Endothelial cell of hepatic sinusoid (primary cell): ENCODE measurements at regions not wholly inside any gene's neighbourhood (a gene's known extent, or its start where the extent isn't known, plus 50 kb on each side); places are given as distances from the start of the nearest gene placed in this dataset.
"Not testable (repeated sequence)": the region's sequence is repeated elsewhere in the genome, so short reads cannot be mapped to it uniquely, and the experiment has no call there.

Experiments
- in situ Hi-C: cut with HindIII; loops from 2 replicates; pipeline ENCODE4 v1.10.0; 2017; ENCODE audit warnings: low sequenced_read_pairs

- in situ Hi-C loops = no loop called here
These were observed 181.5 kb upstream of the ID2 start for GRCh38 chr2:8500124-8501054.

- in situ Hi-C loops = no loop called here
These were observed 180.7 kb upstream of the ID2 start for GRCh38 chr2:8501061-8501720.

DNA sequence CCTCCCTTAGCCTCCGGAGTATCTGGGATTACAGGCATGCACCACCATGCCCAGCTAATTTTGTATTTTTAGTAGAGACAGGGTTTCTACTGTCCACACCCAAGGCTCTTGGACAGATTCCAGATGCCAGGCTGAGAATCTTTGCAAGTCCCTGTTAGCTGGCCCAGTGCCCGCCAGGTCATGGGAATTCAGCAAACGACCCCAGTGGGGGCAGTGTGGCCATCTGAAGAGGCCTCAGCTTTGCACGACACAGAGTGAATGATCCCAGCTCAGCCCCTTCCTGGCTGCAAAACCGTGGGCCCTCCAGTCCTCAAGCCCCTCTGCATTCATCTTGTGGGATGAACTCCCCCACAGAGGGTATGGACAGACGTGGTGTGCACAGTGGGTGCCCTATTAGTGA, 179.5 kb upstream of the ID2 start:
- in situ Hi-C loops = no loop called here

GRCh38 chr2:8505311-8505920, 176.4 kb upstream of the ID2 start:
- in situ Hi-C loops = no loop called here

GRCh38 chr2:8506746-8507145, 175.1 kb upstream of the ID2 start:
- in situ Hi-C loops = no loop called here

- in situ Hi-C loops = no loop called here
These were observed 173.1 kb upstream of the ID2 start for GRCh38 chr2:8508766-8509165.

DNA sequence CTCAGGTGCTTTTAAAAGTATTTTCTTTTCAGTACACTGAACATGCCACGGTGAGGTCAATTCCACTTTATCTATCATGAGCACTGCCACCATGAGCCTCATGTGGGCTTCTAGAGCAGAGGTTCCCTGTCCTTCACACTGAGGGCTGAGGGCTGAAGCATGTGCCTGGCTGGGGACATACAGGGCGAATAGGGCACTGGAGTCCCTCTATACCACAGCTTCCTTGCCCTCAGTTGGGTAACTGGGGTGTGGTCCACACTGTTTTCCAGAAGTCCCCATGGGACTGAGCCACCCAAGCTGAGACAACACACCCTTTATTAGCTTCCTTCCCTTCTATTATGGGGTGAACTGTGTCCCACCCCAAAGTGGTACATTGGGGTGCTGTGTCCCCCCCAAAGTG, 172.2 kb upstream of the ID2 start:
- in situ Hi-C loops = no loop called here

DNA sequence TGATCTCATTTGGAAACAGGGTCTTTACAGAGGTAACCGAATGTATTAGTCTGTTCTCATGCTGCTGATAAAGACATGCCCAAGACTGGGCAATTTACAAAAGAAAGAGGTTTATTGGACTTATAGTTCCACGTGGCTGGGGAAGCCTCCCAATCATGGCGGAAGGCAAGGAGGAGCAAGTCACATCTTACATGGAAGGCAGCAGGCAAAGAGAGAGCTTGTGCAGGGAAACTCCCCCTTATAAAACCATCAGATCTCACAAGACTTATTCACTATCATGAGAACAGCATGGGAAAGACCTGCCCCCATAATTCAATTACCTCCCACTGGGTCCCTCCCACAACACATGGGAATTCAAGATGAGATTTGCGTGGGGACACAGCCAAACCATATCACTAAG, 171.8 kb upstream of the ID2 start:
- in situ Hi-C loops = not testable (repeated sequence)

- in situ Hi-C loops = no loop called here
These were observed 171.3 kb upstream of the ID2 start for GRCh38 chr2:8510519-8510918.

DNA sequence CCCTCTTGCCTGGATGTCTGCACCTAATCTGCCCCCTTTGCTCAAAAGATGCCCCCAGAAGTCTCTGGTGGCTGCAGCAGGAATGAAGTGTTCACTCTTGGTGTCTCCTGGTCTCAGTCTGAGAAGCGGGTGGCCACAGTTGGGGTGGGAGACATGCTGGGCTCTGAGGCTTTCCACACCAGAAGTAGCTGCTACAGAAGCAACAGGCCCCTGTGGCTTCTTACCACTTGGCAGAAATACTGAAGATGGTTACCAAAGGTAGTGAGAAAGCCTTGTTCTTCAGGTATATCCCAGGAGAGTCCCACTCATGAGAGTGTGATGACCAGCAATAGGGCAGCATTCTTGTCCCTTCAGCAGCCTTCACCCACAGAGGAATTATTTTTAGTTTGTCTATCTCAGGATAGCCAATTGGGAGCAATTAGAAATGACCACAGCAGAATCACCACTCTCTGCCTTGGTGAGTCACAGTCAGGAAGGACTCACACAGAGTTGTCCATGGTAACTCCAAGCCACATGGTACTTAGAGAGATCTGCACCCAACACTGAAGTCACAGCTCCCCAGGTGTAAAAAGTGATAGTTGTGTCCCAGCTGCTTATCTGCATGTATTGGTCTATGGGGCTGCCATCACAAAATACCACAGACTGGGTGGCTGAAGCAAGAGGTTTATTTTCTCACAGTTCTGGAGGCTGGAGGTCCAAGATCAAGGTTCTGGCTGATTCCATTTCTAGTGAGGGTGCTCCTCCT, 169.8 kb upstream of the ID2 start:
- in situ Hi-C loops = no loop called here

- in situ Hi-C loops = no loop called here
These were observed 168.1 kb upstream of the ID2 start for GRCh38 chr2:8513601-8514273.

DNA sequence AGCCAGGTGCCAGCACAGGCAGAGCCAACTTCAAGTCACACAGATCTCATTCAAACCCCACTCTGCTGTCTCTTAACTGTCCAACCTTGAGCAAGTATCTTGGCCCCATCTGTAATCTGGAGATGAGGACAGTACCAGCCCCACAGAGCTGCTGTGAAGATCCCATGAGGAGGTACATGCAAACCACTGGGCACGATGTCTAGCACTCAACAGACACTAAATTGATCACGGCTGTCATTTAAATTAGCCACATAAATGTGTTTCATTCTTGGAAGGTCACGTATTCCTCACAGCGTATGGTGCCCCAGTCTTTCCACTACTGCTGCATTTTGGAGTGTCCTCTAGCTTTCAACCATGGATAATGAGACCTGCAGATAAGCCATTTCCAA, 167.6 kb upstream of the ID2 start:
- in situ Hi-C loops = no loop called here

DNA sequence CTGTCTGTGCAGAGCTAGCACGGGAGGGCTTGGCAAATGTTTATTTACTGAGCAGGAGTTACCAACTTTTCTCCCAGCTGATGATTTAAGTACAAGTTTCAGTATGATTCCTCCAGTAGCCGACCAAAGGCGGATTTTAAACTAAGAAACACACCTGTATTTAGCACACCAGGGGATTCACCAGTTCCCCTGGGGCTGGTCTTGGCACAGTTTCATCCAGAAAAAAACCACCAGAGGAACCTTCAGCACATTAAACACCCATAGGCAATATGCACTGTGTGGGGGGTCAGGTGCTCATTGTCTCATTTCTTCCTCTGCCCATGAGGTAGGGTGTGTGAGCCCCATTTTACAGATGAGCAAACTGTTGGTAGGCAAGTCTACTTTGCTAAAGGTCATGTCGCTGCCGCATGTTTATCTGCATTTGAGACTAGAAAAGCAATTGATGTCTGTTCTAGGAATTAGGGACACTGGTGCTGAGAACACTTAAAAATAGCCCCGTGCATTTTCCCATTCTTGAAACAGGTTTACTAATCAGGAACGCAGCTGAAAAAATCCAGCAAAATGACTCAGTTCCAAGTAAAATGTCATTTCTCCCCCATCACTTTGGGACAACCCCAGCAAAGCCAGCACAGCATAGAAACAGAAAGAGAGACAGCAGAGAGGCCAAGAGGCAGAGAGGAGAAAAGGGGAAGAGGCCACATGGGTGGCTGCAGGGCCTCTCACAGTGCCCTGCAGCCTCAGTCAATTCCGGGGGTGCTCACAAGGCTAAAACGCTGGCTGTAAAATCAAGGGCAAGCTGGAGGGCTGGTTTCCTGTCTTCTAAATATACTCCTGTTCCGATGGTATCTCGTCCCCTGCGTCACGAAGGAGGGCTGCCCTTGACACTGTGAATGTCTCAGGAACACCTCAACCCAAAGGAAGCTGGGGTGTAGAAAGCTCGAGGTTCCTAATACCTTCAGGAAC, 166.8 kb upstream of the ID2 start:
- in situ Hi-C loops = loop anchor here (5.0 kb wide), 1 partner anchor 42 kb away; no protein-coding TSS in a partner anchor

GRCh38 chr2:8515864-8516533, 165.9 kb upstream of the ID2 start:
- in situ Hi-C loops = loop anchor here (5.0 kb wide), 1 partner anchor 41 kb away; no protein-coding TSS in a partner anchor

GRCh38 chr2:8517850-8518498, 163.9 kb upstream of the ID2 start:
- in situ Hi-C loops = loop anchor here (5.0 kb wide), 1 partner anchor 39 kb away; no protein-coding TSS in a partner anchor

DNA sequence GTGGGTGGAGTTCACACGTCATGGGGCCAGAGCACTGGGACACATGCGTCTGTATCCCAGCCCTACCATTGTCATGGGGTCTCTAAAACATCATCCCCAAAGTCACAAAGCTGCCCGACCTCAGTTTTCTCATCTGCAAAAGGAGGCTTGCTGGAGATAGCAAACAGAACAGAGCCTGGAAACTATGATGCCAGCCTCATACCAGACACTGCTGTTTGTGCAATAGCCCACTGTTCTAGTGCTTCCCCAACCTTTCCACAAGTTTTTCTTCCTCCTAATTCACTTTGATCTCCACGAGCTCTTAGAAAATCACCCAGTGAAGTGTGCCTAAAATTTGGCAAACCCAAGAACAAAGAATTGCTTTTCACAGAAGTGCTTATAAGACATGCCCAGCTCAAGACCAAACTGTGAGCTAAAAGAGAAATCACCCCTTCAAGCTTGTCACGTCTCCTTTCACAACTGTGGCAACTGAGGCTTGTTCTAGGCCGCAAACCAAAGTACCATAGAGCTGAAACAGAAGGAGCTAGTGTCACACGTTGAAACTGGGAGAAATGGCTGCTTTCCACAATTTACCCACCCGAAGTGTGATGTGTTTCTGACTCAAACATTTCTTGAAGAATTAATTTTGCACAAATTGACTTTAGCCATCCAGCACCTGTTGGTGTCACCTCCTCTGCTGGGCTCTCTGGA, 162.7 kb upstream of the ID2 start:
- in situ Hi-C loops = loop anchor here (5.0 kb wide), 1 partner anchor 38 kb away; no protein-coding TSS in a partner anchor

DNA sequence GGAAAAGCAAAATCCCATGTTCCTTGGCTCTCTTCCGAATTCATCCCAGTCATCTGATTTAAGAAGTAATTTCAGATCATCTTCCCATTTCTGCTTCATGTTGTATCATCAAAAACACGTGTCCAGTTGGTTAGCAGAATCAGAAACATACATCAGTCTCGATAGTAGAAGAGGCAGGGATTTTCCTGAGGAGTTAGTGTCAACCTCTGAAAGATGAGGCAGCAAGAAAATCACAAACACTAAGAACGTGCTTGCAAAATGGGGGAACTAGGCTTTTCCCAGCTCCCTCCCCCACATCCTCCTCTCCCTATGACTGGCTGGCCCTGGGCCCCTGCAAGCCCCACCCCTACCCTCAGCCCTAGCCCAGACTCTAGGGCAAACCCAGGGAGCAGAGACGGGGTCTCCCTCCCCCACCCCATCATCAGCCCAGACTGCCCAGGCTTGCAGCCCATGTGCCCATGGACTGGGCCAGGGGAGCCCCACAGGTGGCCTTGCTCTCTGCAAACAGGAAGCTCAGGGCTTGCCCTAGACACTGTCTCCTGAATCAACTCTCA, 161.0 kb upstream of the ID2 start:
- in situ Hi-C loops = no loop called here
